CD4-positive, alpha-beta T cell treated with Interferon alpha-2 for 1 hour (primary cell): ENCODE measurements at regions not wholly inside any gene's neighbourhood (a gene's known extent, or its start where the extent isn't known, plus 50 kb on each side); places are given as distances from the start of the nearest gene placed in this dataset.
"Not testable (repeated sequence)": the region's sequence is repeated elsewhere in the genome, so short reads cannot be mapped to it uniquely, and the experiment has no call there.

ENCODE experiments used
- DNase-seq, 2 donors: peaks; one replicate each; pipeline ENCODE4 v3.0.0-alpha.2; 2020 to 2022

DNA sequence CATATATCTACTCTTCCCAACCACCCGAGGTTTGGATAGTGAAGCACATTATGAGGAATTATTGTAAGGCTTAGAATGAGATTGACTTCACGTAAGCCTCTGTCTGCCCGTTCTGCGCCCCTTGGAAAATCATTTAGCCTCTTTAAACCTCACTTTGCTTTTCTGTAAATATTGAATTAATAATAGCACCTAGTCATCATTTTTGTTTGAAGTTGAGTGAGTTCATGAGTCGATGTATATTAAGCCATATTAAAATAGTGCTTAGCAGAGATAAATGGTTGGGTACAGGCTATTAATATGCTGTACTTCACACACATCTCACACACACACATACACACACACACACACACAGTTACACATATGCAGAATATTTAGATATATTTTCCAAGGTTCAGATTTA is 344.8 kb upstream of the EYS start:
- no peak for DNase-seq

DNA sequence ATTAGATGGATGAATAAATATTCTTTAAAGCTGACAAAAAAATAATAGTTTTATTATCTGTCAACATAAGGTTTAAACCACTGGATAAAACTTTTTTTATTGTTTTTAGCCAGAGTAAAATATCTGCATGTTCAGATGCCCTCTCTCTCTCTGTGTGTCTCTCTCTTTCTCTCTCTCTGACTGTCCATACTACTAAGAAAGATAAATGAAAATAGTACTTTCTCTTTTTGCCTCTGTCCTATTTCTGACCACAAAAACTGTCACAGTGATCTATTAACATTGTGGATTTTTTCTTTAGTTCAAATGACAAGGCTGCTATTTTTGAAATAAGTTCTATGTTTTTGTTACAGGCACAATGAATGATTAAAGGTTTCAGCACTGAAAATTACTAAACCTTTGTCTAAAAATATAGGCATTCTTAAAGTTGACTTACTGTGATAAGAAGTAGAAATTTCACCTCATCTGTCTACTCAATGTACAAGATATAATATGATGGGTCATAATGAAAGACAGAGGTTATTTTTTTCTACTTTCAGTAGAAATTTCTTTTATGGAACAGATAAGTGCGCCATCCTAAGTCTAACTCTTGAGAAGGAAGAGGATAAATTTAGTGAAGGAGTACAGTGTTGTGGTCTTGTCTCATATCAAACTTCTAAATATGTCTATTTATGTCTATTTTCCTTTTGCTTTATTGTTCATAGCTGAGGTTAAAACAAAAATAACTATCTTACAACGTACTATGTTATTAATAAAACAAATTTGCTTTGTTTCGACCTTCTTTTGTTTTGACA is 341.9 kb upstream of the EYS start:
- no peak for DNase-seq

DNA sequence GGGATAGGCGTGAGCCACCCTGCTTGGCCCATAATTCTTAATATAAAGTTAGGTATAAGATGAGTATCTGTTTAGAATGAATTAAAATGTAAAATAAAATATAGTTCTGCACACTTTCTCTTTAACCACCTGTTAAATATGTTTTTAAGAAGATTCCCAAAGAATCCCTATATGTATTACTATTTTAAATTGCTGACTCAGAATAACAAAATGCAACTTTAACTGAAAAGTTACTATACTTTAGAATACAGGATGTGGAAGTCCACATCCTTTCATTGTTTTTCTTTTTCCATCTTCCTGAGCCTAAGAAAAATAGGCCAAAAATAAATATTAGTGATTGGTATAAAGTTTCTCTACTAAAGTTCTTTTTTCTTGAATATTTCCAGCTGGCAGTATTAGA is 325.6 kb upstream of the EYS start:
- DNase-seq, result no peak

DNA sequence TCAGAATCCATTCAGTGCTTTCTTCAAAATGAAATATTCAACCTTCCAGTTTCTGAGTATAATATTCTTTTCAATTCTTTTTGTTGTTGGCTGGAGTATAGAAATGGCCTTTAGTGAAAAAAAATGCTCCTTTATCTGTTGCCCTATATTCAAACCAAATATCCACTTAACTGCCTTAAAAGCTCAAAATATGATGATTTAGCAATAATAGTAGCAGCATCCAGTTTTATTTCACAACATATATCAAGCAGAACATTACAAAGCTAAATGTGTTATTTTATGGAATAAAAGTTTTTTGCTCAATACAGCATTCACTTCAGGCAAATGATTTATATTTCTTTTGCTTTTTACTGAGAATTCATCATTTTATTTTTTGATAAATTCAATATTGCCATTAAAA is 322.4 kb upstream of the EYS start:
- DNase-seq, result no peak

DNA sequence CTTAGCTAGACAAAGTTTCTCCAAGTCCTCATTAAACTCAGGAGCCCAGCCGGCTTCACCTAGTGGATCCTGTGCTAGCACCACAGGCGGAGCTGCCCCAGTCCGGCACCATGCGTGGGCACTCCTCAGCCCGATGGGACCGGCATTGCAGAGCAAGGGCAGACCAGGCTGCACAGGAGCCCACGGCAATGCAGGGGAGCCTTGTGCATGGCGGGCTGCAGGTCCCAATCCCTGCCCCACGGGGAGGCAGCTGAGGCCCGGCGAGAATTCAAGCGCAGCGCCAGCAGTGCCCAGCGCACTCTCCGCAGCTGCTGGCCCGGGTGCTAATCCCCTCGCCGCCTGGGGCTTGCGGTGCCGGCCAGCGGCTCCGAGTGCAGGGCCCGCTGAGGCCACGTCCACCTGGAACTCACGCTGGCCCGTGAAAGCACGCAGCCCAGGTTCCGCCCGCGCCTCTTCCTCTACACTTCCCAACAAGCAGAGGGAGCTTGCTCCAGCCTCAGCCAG is 292.3 kb upstream of the EYS start:
- DNase-seq, result no peak

DNA sequence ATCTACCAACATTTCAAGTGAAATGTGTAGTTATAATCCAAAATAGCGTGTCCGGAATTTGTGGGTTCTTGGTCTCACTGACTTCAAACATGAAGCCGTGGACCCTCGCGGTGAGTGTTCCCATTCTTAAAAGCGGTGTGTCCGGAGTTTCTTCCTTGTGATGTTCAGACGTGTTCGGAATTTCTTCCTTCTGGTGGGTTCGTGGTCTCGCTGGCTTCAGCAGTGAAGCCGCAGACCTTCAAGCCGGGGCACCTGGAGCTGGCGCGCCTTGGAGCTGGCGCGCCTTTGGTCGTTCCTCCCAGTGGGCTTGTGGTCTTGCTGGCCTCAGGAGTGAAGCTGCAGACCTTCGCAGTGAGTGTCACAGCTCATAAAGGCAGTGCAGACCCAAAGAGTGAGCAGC is 291.5 kb upstream of the EYS start:
- no peak for DNase-seq

DNA sequence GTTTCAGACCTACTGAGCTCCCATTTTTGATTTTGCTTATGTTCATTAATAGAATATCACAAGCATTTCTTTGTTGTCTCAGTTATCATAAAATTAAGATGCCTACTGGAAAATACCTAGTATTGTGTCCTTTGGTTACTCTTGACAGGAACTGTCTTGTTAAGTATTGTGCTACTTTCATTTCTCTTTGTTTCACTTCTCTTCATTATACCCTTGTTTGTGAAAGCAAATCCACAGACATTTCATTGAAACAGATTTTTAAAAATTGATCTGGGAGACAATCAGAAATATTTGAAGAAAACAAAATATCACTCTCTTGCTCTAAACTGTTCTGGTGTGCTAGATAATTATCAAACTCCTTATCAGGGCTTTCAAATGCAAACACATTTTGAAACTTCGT is 290.5 kb upstream of the EYS start:
- no peak for DNase-seq

DNA sequence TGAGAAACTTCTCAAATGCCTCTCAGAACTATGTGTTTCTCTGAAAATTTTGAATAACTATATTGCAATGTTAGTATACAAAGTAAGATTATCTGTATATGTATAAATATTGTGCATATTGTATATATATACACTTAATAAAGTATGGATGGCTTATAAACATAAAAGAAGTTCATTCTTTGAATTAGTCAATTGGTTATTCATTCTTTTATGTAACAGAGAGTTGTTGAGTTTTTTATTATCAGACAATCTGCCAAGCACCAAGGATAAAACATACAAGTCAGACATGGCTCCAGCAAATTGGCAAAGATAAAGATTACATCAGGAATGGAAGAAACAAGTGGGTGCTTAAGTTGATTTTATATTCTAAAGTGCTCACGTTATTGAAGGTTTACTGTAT is 289.1 kb upstream of the EYS start:
- no peak for DNase-seq

DNA sequence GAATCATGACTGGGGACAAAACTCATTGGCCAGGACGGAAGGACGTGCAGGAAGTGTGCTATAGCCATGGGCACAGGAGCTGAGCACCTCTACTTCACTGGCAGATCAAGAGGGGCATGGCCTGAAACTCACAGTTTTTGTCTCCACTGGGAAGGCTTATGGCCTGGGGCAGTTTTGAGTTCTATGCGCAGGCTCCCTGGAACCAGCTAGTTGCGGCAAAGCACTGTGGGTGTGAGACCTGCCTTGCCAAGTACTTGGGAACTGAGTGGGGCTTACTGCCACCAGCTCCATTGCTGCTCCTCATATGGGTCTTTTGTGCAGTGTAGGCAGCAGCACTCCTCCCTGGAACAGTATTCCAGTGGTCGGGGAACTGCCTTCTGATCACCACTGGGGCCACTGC is 282.6 kb upstream of the EYS start:
- no peak for DNase-seq

DNA sequence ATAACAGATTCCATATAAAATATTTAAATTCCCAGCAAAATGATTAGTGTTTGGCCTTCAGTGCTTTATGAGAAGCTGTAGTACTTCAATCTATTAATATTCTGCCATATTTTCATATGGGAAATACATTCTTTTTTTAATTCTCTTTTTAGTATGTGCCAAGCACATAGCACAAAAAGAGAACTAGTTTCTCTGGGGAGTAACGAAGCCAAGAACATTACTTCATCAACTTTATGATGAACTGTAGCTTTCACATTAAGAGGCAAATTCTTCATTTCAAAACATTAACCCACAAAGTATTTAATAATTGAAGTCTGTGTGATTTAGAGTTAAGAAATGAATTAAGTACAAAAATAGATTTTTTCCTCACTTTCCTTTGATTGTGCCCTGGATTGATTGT is 281.0 kb upstream of the EYS start:
- no peak for DNase-seq

DNA sequence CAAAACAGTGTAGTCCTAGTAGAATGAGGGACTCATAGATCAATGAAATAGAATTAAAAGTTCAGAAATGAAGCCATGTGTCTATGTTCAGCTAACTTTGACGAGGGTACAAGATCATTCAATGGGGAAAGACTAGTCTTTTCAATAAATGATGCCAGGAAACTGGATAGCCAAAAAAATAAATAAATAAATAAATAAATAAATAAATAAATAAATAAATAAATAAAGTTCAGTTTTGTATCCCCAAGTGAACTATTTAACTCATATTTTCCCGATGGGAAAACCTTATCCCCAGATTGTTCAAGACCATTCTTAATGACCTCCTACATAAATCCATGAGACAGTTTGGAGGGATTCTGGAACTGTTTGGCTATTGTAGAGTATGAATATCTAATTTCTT is 277.1 kb upstream of the EYS start:
- DNase-seq, result no peak

DNA sequence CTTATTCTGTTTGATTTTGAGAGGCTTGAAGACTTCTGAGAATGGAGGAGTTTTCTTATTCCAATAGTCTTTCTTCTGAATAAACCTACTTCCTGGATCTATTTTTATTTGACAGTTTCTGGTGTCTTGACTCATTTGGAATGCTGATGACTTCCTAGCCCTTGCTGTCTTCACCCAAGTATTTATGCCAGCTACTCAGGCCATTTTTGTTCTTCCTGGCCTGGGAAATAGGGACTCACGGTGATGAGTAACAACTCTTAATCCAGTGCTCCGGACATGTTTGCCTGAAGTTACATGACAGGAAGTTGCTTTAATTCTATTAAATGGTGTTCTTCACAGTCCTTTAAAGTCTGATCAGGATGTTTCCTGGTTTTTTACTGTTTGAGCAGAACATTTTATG is 272.1 kb upstream of the EYS start:
- no peak for DNase-seq

DNA sequence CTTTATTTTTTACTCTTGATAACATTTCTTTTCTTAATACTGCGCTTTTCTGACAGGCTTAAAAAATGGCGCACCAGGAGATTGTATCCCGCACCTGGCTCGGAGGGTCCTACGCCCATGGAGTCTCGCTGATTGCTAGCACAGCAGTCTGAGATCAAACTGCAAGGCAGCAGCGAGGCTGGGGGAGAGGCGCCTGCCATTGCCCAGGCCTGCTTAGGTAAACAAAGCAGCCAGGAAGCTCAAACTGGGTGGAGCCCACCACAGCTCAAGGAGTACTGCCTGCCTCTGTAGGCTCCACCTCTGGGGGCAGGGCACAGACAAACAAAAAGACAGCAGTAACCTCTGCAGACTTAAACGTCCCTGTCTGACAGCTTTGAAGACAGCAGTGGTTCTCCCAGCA is 264.2 kb upstream of the EYS start:
- not testable (repeated sequence) for DNase-seq

DNA sequence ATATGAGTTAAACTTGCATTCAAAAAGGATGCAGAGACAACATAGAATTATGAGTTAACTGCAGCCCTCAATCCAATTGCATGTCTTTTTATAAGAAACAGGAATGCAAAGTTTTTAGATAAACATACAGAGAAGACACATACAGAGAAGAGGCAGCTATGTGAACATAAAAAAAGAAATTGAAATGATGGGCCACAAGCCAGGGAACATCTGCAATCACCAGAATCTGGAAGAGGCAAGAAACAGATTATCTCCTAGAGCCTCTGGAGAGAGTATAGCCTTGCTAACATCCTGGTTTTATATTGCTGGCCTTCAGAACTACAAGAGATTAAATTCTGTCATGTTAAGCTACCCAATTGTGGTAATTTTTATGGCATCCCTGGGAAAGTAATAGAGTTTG is 257.2 kb upstream of the EYS start:
- DNase-seq, result no peak

DNA sequence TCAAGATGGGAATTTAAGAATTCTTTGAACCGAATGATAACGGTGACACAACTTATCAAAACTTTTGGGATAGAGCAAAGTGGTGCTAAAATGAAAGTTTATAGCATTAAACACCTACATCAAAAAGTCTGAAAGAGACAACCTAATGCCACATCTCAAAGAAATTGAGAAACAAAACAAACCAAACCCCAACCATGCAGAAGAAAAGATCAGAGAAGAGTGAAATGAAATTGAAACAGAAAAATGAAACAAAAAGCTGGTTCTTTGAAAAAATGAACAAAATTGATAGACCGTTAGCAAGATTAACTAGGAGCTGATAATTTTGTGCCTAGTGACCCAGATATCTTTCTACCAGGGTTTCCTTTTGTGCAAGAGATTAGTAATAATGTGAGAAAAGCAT is 248.0 kb upstream of the EYS start:
- no peak for DNase-seq

DNA sequence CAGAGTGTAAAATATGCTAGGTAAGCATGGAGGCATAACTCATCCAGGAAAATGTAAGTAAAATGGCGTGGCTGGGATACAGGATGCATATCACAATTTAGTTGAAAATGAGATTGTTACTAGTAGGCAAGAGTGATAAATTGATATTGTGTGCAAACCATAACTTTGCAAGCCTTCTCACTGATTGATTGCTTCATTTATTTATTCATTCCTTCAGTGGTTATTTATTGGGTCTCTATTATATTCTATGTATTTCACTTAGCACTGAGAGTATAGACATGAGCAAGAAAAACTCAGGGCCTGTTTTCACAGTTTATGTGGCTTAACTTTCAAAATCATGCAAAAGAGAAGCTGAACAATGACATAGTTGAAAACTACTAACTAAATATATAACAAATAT is 241.0 kb upstream of the EYS start:
- no peak for DNase-seq

DNA sequence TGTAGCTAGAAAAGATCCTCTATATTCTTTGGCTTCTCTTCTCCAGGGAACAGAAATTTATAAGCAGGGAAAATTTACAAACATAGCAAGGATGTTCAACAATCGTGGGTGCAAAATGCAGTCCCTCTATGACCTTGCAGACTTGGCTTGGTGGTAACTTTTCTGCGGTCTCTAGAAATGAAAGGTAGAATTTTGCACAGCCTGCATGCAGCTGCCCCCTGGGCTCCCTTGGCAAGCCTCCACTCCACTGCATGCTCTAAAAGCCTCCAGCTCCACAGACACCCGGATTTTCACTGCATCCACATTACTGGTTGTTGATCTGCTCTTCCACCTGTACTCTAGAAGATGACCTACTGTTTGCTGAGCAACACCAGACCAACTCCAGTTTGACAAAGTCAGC is 236.5 kb upstream of the EYS start:
- no peak for DNase-seq

DNA sequence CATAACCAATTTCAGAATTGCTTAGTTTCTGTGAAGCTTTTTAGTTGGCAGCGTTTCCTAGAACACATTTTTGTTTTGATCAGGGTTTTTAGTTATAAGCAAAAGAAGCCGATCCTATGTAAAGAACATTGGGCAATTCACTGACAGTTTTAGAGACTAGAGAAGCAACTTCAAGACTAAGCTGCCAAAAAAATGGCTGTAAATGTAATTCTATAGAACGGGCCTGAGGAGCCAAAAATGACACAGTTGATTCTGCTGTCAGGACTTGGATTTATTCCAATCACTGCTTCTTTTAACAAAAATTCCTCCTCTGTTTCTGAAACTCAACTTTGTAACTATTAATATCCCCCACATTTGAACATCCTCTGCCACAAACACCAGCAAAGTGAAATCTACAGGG is 236.0 kb upstream of the EYS start:
- no peak for DNase-seq

DNA sequence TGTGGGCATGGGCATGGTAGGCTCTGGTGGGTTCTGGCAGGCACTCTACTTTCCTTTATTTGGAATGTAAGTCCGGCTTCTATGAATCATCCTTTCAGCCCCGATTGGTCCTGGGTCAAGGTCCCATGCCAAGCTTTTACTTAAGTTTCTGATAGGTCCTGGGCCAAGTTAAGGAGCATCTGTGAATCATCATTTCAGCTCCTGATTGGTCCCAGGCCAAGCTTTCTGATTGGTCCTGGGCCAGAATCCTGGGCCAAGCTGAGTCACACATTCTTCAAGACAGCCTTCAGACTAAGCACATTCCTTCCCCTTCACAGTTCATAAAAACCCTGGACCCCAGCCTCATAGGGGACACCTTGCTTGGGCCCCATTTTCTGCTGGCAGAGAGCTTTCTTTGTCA is 231.0 kb upstream of the EYS start:
- no peak for DNase-seq

DNA sequence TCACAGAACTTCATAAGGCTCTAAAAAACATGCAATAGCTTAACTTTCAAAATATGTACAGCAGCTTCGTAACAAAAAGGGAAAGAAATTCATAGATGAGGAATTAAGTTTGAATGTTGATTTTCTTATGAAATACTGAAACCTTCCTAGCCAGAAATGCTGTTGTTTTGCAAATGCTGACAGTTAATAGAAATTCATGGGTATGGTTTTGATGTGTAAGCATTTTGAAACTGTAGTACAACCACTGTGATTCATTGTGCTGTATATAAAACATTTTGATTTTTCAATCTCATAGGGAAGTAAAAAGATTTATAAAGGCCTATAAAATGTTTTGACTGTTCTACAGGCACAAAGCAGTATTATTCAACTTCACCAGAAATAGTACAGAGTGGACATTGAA is 228.4 kb upstream of the EYS start:
- DNase-seq, result no peak

DNA sequence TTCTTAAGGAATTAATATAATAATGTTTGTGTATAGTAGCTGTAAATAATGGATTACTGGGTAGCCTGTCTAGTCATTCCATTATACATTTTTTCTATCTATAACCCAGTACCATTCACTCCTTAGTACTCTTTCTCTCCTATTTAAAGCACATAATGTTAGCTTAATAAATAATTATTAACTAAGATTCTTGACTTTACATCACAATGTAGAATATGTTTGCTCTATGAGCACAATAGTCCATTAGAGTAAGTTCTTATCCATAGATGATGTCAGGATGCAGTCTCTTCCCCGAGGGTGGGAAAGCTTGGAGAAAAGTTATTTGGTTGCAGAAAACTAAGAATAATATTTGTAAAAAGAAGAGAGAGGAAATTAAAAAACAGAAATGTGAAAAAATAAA is 226.4 kb upstream of the EYS start:
- DNase-seq, result no peak

DNA sequence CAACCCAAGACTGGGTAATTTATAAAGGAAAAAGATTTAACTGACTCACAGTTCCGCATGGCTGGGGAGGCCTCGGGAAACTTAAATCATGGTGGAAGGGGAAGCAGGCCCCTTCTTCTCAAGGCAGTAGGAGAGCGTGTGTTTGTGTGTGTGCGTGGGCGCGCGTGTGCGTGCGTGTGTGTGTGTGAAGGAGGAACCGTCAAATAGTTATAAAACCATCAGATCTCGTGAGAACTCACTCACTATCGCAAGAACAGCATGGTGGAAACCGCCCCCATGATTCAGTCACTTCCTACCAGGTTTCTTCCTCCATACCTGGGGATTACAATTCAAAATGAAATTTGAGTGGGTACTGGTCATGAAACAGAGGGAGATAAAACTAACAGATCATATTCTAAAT is 220.1 kb upstream of the EYS start:
- DNase-seq, result no peak

DNA sequence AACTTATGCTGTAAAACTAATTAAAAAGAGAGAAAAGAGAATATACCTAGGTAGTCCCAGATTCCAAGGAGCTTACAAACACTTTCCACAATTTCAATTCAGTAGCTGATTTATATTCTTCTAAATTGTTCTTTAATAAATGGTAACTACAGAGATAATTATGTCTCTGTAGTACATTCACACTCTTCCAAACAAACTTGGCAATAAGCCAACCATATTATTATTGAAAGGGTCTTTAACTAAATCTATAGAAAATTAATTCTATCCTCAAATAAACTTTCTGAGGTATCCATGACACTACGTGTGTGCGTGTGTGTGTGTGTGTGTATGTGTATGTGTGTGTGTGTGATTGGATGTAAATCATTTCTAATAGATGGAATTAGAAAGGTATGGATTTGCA is 217.4 kb upstream of the EYS start:
- DNase-seq, result no peak

DNA sequence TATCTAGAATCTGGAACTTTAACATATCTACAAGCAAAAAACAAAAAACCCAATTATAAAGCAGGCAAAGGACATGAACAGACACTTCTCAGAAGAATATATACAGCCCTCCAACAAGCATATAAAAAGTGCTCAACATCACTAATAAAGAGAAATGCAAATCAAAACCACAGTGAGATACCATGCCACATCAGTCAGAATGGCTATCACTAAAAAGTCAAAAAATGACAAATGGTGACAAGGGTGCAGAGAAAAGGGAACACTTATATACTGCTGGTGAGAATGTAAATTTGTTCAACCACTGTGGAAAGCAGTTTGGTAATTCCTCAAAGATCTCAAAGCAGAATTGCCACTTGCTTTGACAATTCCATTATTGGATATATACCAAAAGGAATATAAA is 215.0 kb upstream of the EYS start:
- no peak for DNase-seq

DNA sequence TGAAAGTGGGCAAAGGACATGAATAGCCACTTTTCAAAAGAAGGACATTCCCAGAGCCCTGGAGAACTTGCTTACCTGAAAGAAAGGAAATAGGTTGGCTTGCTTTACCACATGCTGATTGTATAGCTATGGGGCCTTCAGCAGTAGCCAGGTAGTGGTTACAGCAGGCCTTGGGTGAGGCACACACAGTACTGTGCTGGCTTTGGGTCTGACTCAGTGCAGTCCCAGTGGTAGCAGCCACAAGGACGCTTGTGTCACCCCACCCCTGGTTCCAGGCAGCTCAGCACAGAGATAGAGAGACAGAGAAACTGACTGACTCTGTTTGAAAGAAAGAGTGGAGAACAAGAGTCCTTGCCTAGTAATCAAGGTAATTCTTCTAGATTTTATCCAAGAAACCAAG is 201.0 kb upstream of the EYS start:
- DNase-seq, result no peak

DNA sequence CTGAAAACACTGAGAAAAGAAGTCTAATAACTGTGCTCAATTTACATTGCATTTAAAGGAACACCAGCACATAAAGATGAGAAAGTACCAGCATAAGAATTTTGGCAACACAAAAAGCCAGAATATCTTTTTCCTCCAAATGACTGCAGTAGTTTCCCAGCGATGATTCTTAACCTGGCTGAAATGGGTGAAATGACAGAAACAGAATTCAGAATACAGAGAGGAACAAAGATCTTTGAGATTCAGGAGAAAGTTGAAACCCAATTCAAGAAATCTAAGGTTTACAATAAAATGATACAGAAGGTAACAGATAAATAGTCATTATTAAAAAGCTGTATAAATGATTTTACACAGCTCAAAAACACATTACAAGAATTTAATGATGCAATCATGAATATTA is 197.0 kb upstream of the EYS start:
- no peak for DNase-seq
